SJCRH30 (cell line): ENCODE measurements at regions not wholly inside any gene's neighbourhood (a gene's known extent, or its start where the extent isn't known, plus 50 kb on each side); places are given as distances from the start of the nearest gene placed in this dataset.
"Not testable (repeated sequence)": the region's sequence is repeated elsewhere in the genome, so short reads cannot be mapped to it uniquely, and the experiment has no call there.

Experiments used
- DNase-seq, 2 experiments: peaks; one replicate each; pipeline ENCODE4 v3.0.0-alpha.2; 2015 to 2020
- H3K27ac ChIP-seq: fragments of 250-450 bp; sonication (Bioruptor Pico); 2 replicates; pipeline ENCODE4 v1.5.1; 2020; ENCODE audit warnings: mild to moderate bottlenecking, moderate library complexity
- H3K27me3 ChIP-seq: fragments of 250-450 bp; sonication (Bioruptor Pico); 2 replicates; pipeline ENCODE4 v1.5.1; 2020; ENCODE audit warnings: mild to moderate bottlenecking, moderate library complexity
- H3K36me3 ChIP-seq: fragments of 250-450 bp; sonication (Bioruptor Pico); 2 replicates; pipeline ENCODE4 v1.5.1; 2020; ENCODE audit warnings: mild to moderate bottlenecking, moderate library complexity
- H3K4me1 ChIP-seq: fragments of 250-450 bp; sonication (Bioruptor Pico); 2 replicates; pipeline ENCODE4 v1.5.1; 2020; ENCODE audit warnings: mild to moderate bottlenecking, moderate library complexity
- H3K4me3 ChIP-seq: fragments of 250-450 bp; sonication (Bioruptor Pico); 2 replicates; pipeline ENCODE4 v1.5.1; 2020; ENCODE audit warnings: mild to moderate bottlenecking, moderate library complexity
- H3K9me3 ChIP-seq: fragments of 250-450 bp; sonication (Bioruptor Pico); replicated peaks from 2 replicates; pipeline ENCODE4 v1.5.1; 2020; ENCODE audit warnings: mild to moderate bottlenecking, moderate library complexity

GRCh38 chr14:45757655-45758054 is 504.7 kb upstream of the MIS18BP1 start:
- no peak for DNase-seq
- Histone ChIP-seq H3K4me3 (no peak overlapping the region), H3K27ac (no peak overlapping the region), H3K36me3 (no peaks in the 10 kb centered on the region), H3K4me1 (no peaks in the 10 kb centered on the region), H3K9me3 (no peaks in the 10 kb centered on the region), H3K27me3 (no peaks in the 10 kb centered on the region)

GRCh38 chr14:45756412-45756811 is 503.4 kb upstream of the MIS18BP1 start:
- H3K27ac ChIP-seq, H3K4me1 ChIP-seq, H3K27me3 ChIP-seq, H3K4me3 ChIP-seq, H3K36me3 ChIP-seq, DNase-seq, H3K9me3 ChIP-seq: not testable (repeated sequence)

- H3K4me1 ChIP-seq: no peaks in the 10 kb centered on the region
- no peaks in the 10 kb centered on the region for H3K36me3 ChIP-seq
- H3K27me3 ChIP-seq: no peaks in the 10 kb centered on the region
- DNase-seq: no peak
- no peak overlapping the region for H3K27ac ChIP-seq
- no peak overlapping the region for H3K4me3 ChIP-seq
- H3K9me3 ChIP-seq: no peaks in the 10 kb centered on the region
These were observed 490.9 kb upstream of the MIS18BP1 start for GRCh38 chr14:45743884-45744283.

- H3K4me3 ChIP-seq: no peak overlapping the region
- no peaks in the 10 kb centered on the region for H3K27me3 ChIP-seq
- H3K9me3 ChIP-seq: no peaks in the 10 kb centered on the region
- H3K4me1 ChIP-seq: no peaks in the 10 kb centered on the region
- DNase-seq: no peak
- no peak overlapping the region for H3K27ac ChIP-seq
- no peaks in the 10 kb centered on the region for H3K36me3 ChIP-seq
These were observed 489.2 kb upstream of the MIS18BP1 start for GRCh38 chr14:45742187-45742586.

- Histone ChIP-seq H3K27me3 (no peaks in the 10 kb centered on the region), H3K4me3 (no peak overlapping the region), H3K4me1 (no peaks in the 10 kb centered on the region), H3K27ac (no peak overlapping the region), H3K9me3 (no peaks in the 10 kb centered on the region), H3K36me3 (no peaks in the 10 kb centered on the region)
- DNase-seq: no peak
These were observed 475.6 kb upstream of the MIS18BP1 start for GRCh38 chr14:45728434-45729225.

GRCh38 chr14:45727133-45727532 is 474.1 kb upstream of the MIS18BP1 start:
- Histone ChIP-seq H3K4me1 (no peaks in the 10 kb centered on the region), H3K27ac (no peak overlapping the region), H3K36me3 (no peaks in the 10 kb centered on the region), H3K4me3 (no peak overlapping the region), H3K9me3 (no peaks in the 10 kb centered on the region), H3K27me3 (no peaks in the 10 kb centered on the region)
- DNase-seq: no peak

GRCh38 chr14:45721472-45721871 is 468.5 kb upstream of the MIS18BP1 start:
- no peak for DNase-seq
- no peak overlapping the region for H3K4me3 ChIP-seq
- no peak overlapping the region for H3K27ac ChIP-seq
- H3K4me1 ChIP-seq: no peaks in the 10 kb centered on the region
- no peaks in the 10 kb centered on the region for H3K36me3 ChIP-seq
- H3K27me3 ChIP-seq: no peaks in the 10 kb centered on the region
- no peaks in the 10 kb centered on the region for H3K9me3 ChIP-seq

GRCh38 chr14:45716572-45716971 is 463.6 kb upstream of the MIS18BP1 start:
- no peak for DNase-seq
- Histone ChIP-seq H3K4me3 (no peak overlapping the region), H3K36me3 (no peaks in the 10 kb centered on the region), H3K27me3 (no peaks in the 10 kb centered on the region), H3K27ac (no peak overlapping the region), H3K4me1 (no peaks in the 10 kb centered on the region; the same call in 1 of the 2 replicates), H3K9me3 (no peaks in the 10 kb centered on the region)

- Histone ChIP-seq H3K4me1 (no peaks in the 10 kb centered on the region; the same call in 1 of the 2 replicates), H3K36me3 (no peaks in the 10 kb centered on the region), H3K27me3 (no peaks in the 10 kb centered on the region), H3K9me3 (no peaks in the 10 kb centered on the region), H3K4me3 (no peak overlapping the region), H3K27ac (no peak overlapping the region)
- peak in 1 of 2 experiments; percentile 13 for DNase-seq
These were observed 462.9 kb upstream of the MIS18BP1 start for GRCh38 chr14:45715946-45716345.

GRCh38 chr14:45709541-45709940 is 456.5 kb upstream of the MIS18BP1 start:
- H3K27me3 ChIP-seq: no peaks in the 10 kb centered on the region
- H3K27ac ChIP-seq: no peak overlapping the region
- no peak overlapping the region for H3K4me3 ChIP-seq
- H3K4me1 ChIP-seq: peaks cover 6% of the 10 kb centered on the region; the same call in 1 of the 2 replicates
- no peak for DNase-seq
- no peaks in the 10 kb centered on the region for H3K9me3 ChIP-seq
- no peaks in the 10 kb centered on the region for H3K36me3 ChIP-seq

GRCh38 chr14:45705940-45706534 is 453.0 kb upstream of the MIS18BP1 start:
- no peak overlapping the region for H3K27ac ChIP-seq

GRCh38 chr14:45699471-45699870 is 446.5 kb upstream of the MIS18BP1 start:
- Histone ChIP-seq H3K9me3 (no peaks in the 10 kb centered on the region), H3K27ac (no peak overlapping the region), H3K36me3 (no peaks in the 10 kb centered on the region), H3K4me1 (no peaks in the 10 kb centered on the region), H3K27me3 (no peaks in the 10 kb centered on the region), H3K4me3 (no peak overlapping the region)
- no peak for DNase-seq

More at GRCh38 chr14:45705940-45706534, 453.0 kb upstream of the MIS18BP1 start:
- H3K4me1 ChIP-seq: peaks cover 6% of the 10 kb centered on the region; the same call in 1 of the 2 replicates
- H3K9me3 ChIP-seq: no peaks in the 10 kb centered on the region
- no peak for DNase-seq
- H3K4me3 ChIP-seq: no peak overlapping the region
- no peaks in the 10 kb centered on the region for H3K27me3 ChIP-seq
- no peaks in the 10 kb centered on the region for H3K36me3 ChIP-seq

GRCh38 chr14:45698462-45699134 is 445.6 kb upstream of the MIS18BP1 start:
- no peak overlapping the region for H3K27ac ChIP-seq
- H3K9me3 ChIP-seq: no peaks in the 10 kb centered on the region
- no peaks in the 10 kb centered on the region for H3K4me1 ChIP-seq
- no peaks in the 10 kb centered on the region for H3K27me3 ChIP-seq
- no peaks in the 10 kb centered on the region for H3K36me3 ChIP-seq
- H3K4me3 ChIP-seq: no peak overlapping the region
- peak; percentile 10 to 50 for DNase-seq

GRCh38 chr14:45686771-45687170 is 433.8 kb upstream of the MIS18BP1 start:
- no peaks in the 10 kb centered on the region for H3K36me3 ChIP-seq
- H3K27me3 ChIP-seq: no peaks in the 10 kb centered on the region
- peak overlapping the region; percentile 42 for H3K27ac ChIP-seq
- H3K4me1 ChIP-seq: peaks cover 12% of the 10 kb centered on the region
- no peak overlapping the region for H3K4me3 ChIP-seq
- peak in 1 of 2 experiments; percentile 15 for DNase-seq
- H3K9me3 ChIP-seq: no peaks in the 10 kb centered on the region; the same call in none of the 2 replicates

GRCh38 chr14:45680531-45680930 is 427.5 kb upstream of the MIS18BP1 start:
- Histone ChIP-seq H3K4me3 (no peak overlapping the region), H3K4me1 (peaks cover 20% of the 10 kb centered on the region), H3K9me3 (no peaks in the 10 kb centered on the region; the same call in 1 of the 2 replicates), H3K27ac (peak overlapping the region; percentile 43), H3K27me3 (no peaks in the 10 kb centered on the region), H3K36me3 (no peaks in the 10 kb centered on the region)
- no peak for DNase-seq
